Tibial nerve (tissue), 4 donors: ENCODE measurements at regions not wholly inside any gene's neighbourhood (a gene's known extent, or its start where the extent isn't known, plus 50 kb on each side); places are given as distances from the start of the nearest gene placed in this dataset.
A peak's percentile ranks its signal among the peaks of the same experiment; 100 is the strongest.

Experiments
- DNase-seq, 2 donors: peaks; one replicate each; pipeline ENCODE4 v3.0.0-alpha.2; 2019; ENCODE audit warnings: low spot score in 2 of 2
- H3K27ac ChIP-seq, 4 donors: fragments of 200-600 bp; sonication (generic) in 3 of 4; one replicate each; pipeline ENCODE4 v1.5.1; 2017 to 2019; ENCODE audit warnings: mild to moderate bottlenecking in 1 of 4
- H3K27me3 ChIP-seq, 2 donors: fragments of 200-600 bp; sonication (generic) in 1 of 2; one replicate each; pipeline versions ENCODE4 v1.5.1 to v1.6.0; 2017 to 2019
- H3K36me3 ChIP-seq, 3 donors: fragments of 200-600 bp; sonication (generic); one replicate each; pipeline ENCODE4 v1.5.1; 2018 to 2019
- H3K4me1 ChIP-seq, 4 donors: fragments of 200-600 bp; sonication (generic) in 3 of 4; one replicate each; pipeline ENCODE4 v1.5.1; 2017 to 2019
- H3K4me3 ChIP-seq, 4 donors: fragments of 200-600 bp; sonication (generic) in 3 of 4; one replicate each; pipeline ENCODE4 v1.5.1; 2017 to 2019; ENCODE audit warnings: mild to moderate bottlenecking in 1 of 4, moderate library complexity in 1 of 4
- H3K9me3 ChIP-seq, 4 donors: fragments of 200-600 bp; sonication (generic) in 3 of 4; one replicate each; pipeline ENCODE4 v1.5.1; 2017 to 2019
- EP300 ChIP-seq, 2 donors: sonication (generic); formaldehyde crosslinking; IDR thresholded peaks; one replicate each; pipeline ENCODE4 v1.6.1; 2017; ENCODE audit warnings: antibody characterized with exemption in 2 of 2, mild to moderate bottlenecking in 1 of 2
- POLR2A ChIP-seq, 2 donors: fragments of 450-650 bp; IDR thresholded peaks; one replicate each; pipeline ENCODE4 v1.6.1; 2017; ENCODE audit warnings: antibody characterized with exemption in 2 of 2, mild to moderate bottlenecking in 2 of 2, moderate library complexity in 2 of 2
- WGBS, 2 donors: methylation state at CpG; one replicate each; pipeline ENCODE4 v1.1.5; 2018; 5-methylcytosine and 5-hydroxymethylcytosine counted together
- TF ChIP-seq, protein P1 (sequence below), 5 experiments: fragments of 200-600 bp in 3 of 5; fragments of 450-650 bp in 2 of 5; sonication (generic) in 3 of 5; IDR thresholded peaks; one replicate each; pipeline ENCODE4 v1.5.1; 2016 to 2019; ENCODE audit warnings: antibody characterized with exemption in 5 of 5, mild to moderate bottlenecking in 3 of 5, moderate library complexity in 2 of 5

- 78 to 85% methylated on average over 2 of the region's 2 CpGs for WGBS, 2 donors
- H3K27ac ChIP-seq, result no peak overlapping the region
- TF ChIP-seq EP300 (IDR thresholded peaks at IDR 0.05) (no peak), POLR2A (IDR thresholded peaks at IDR 0.05) (no peak)
- TF ChIP-seq, protein P1, sequence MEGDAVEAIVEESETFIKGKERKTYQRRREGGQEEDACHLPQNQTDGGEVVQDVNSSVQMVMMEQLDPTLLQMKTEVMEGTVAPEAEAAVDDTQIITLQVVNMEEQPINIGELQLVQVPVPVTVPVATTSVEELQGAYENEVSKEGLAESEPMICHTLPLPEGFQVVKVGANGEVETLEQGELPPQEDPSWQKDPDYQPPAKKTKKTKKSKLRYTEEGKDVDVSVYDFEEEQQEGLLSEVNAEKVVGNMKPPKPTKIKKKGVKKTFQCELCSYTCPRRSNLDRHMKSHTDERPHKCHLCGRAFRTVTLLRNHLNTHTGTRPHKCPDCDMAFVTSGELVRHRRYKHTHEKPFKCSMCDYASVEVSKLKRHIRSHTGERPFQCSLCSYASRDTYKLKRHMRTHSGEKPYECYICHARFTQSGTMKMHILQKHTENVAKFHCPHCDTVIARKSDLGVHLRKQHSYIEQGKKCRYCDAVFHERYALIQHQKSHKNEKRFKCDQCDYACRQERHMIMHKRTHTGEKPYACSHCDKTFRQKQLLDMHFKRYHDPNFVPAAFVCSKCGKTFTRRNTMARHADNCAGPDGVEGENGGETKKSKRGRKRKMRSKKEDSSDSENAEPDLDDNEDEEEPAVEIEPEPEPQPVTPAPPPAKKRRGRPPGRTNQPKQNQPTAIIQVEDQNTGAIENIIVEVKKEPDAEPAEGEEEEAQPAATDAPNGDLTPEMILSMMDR (IDR thresholded peaks at IDR 0.05), result no peak
- DNase-seq, result no peak
- H3K4me1 ChIP-seq, result no peaks in the 10 kb centered on the region
- H3K4me3 ChIP-seq, result no peak overlapping the region
- no peaks in the 10 kb centered on the region for H3K9me3 ChIP-seq
- no peaks in the 10 kb centered on the region for H3K36me3 ChIP-seq
- no peaks in the 10 kb centered on the region for H3K27me3 ChIP-seq
These were observed 120.0 kb upstream of the TGFBR2 start for GRCh38 chr3:30486368-30486767.

DNA sequence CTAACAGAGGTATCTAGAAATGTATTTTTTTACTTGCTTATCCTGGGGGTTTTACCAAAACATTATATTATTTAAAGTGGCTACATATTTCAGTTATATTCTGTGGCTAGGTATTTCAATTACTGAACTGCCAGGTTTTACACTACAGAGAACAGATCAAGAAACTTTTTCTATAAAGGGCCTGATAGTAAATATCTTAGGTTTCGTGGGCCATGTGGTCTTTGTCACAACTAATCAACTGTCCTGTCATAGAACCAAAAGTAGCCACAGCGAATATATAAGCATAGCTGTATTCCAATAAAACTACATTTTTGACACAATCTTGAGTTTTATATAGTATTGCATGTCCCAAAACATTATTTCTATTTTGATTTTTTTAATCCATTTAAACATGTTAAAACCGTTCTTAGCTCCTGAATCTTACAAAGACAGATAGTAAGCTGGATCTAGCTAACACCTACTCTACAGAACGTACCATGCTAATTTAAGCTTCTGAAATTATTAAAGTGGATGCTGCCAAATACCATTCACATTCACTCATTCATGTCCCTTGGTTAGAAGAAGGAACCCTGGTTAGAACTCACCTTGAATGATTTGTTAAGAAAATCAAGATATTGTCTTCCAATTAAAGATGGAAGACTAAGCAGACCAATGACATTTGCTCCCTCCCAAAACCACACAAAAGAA is 118.2 kb upstream of the TGFBR2 start:
- H3K27ac ChIP-seq, result no peak overlapping the region
- 98% methylated on average over 4 of the region's 4 CpGs for WGBS, 2 donors

DNA sequence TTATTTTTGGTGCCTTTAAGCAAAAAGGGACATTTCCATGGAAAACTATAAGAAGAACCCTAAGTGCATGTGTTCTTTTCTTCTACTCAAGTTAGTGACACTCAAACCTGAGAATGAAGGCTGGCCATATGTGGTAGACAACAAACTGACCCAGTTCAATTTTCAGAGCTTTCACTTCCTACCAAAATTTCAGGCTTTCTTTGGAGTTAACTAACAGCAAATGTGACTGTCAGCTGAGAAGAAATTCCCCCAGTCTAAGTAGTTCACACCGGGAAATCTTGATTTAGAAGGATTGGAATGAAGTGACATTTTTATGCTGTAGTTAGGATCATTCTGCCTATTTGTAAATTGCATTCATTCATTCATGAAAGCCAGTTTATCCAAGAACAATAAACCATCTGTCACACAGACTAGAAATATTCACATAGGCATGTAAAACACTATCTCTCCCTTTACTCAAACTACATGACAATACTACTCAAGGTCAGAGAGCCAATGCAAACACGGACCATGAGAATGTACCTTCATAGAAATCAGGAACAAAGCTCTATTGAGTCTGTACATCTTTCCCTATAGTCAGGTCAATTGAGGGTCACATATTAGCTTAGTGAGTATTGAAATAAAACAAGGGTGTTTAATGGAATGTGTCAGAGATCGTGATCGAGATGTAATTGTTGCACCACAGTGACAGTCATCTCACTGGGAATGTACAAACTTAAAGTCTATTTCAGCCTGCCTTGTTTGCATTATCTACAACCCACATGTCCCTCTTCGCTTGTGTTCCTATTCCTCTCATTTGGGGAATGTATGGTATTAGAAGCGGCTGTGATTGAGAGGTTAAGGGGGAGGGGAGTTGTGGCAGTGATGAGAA is 113.8 kb upstream of the TGFBR2 start:
- 54 to 59% methylated on average over 6 of the region's 6 CpGs for WGBS, 2 donors

More for the DNA sequence above, 118.2 kb upstream of the TGFBR2 start:
- no peak for TF ChIP-seq POLR2A (IDR thresholded peaks at IDR 0.05)
- TF ChIP-seq, protein P1 (IDR thresholded peaks at IDR 0.05), result no peak
- no peak for TF ChIP-seq EP300 (IDR thresholded peaks at IDR 0.05)
- H3K9me3 ChIP-seq, result no peaks in the 10 kb centered on the region
- no peak overlapping the region for H3K4me3 ChIP-seq
- H3K36me3 ChIP-seq, result no peaks in the 10 kb centered on the region
- no peak for DNase-seq
- H3K4me1 ChIP-seq, result peaks cover 0 to 17% (median 5%) of the 10 kb centered on the region in 4 donors
- H3K27me3 ChIP-seq, result no peaks in the 10 kb centered on the region

DNA sequence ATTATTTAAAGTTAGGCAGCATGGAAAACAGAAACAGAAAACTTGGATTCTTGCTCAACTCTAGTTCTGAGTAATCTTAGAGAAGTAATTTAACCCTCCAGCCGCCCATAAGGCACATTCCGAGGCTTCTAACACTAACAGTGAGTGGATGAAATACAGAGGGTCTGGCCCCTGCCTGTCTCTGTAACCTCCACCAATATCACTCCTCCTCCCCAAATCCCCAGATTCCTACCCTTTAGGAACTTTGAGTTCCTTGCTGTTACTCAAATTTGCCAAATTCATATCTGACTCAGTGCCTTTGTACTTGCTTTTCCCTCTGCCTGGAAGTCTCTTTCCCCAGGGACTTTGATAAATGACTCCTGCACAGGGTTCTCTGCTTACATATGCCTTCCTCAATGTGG is 112.5 kb upstream of the TGFBR2 start:
- WGBS, 2 donors, result 41 to 46% methylated on average over 2 of the region's 2 CpGs
- peaks cover 0 to 70% (median 51%) of the 10 kb centered on the region in 4 donors for H3K4me1 ChIP-seq
- peak in 1 of 2 donors; percentile 43 for DNase-seq
- TF ChIP-seq POLR2A (IDR thresholded peaks at IDR 0.05), result no peak
- TF ChIP-seq, protein P1 (IDR thresholded peaks at IDR 0.05), result no peak
- peak in 1 of 2 donors; percentile 88 for TF ChIP-seq EP300 (IDR thresholded peaks at IDR 0.05)
- no peaks in the 10 kb centered on the region for H3K27me3 ChIP-seq
- H3K9me3 ChIP-seq, result no peaks in the 10 kb centered on the region
- no peaks in the 10 kb centered on the region for H3K36me3 ChIP-seq
- H3K27ac ChIP-seq, result peak overlapping the region; percentile 80 to 96 (median 92)
- H3K4me3 ChIP-seq, result no peak overlapping the region

More for the DNA sequence above, 113.8 kb upstream of the TGFBR2 start:
- TF ChIP-seq POLR2A (IDR thresholded peaks at IDR 0.05) (no peak), EP300 (IDR thresholded peaks at IDR 0.05) (no peak)
- TF ChIP-seq, protein P1 (IDR thresholded peaks at IDR 0.05), result no peak
- Histone ChIP-seq H3K36me3 (no peaks in the 10 kb centered on the region), H3K27ac (peak overlapping the region; percentile 80 to 96 (median 92)), H3K9me3 (no peaks in the 10 kb centered on the region), H3K27me3 (no peaks in the 10 kb centered on the region), H3K4me3 (no peak overlapping the region), H3K4me1 (peaks cover 0 to 58% (median 41%) of the 10 kb centered on the region in 4 donors)
- no peak for DNase-seq
